Lower lobe of right lung (tissue), 2 donors: ENCODE measurements at regions not wholly inside any gene's neighbourhood (a gene's known extent, or its start where the extent isn't known, plus 50 kb on each side); places are given as distances from the start of the nearest gene placed in this dataset.

Source experiments
- ATAC-seq, 2 donors: fragments of 200-7000 bp; cut with Tn5 transposase; one replicate each; pipeline ENCODE4 v1.9.1; 2020 to 2022; ENCODE audit warnings: mild to moderate bottlenecking in 2 of 2, moderate library complexity in 2 of 2
- DNase-seq: peaks from one replicate; pipeline ENCODE4 v3.0.0-alpha.2; 2020
- H3K27ac ChIP-seq: fragments of 200-600 bp; one replicate; pipeline ENCODE4 v1.8.0; 2022
- H3K27me3 ChIP-seq: fragments of 200-600 bp; one replicate; pipeline ENCODE4 v1.8.0; 2022; ENCODE audit warnings: low read depth
- H3K36me3 ChIP-seq: fragments of 200-600 bp; one replicate; pipeline ENCODE4 v1.8.0; 2022; ENCODE audit warnings: mild to moderate bottlenecking
- H3K4me1 ChIP-seq: fragments of 200-600 bp; one replicate; pipeline ENCODE4 v1.8.0; 2022
- H3K4me3 ChIP-seq: fragments of 200-600 bp; one replicate; pipeline ENCODE4 v1.8.0; 2022; ENCODE audit warnings: mild to moderate bottlenecking
- H3K9me3 ChIP-seq: fragments of 200-600 bp; one replicate; pipeline ENCODE4 v1.8.0; 2022
- CTCF ChIP-seq: fragments of 200-600 bp; IDR thresholded peaks from one replicate; pipeline ENCODE4 v1.8.0; 2022; ENCODE audit warnings: antibody characterized with exemption, mild to moderate bottlenecking
- intact Hi-C: fragments of 100-400 bp; cut with DNase I; formaldehyde crosslinking; loops from one replicate; pipeline ENCODE4 v1.11.0; 2022
- donor health status: DM: no; HTN: yes; CAD: no; lungs with severe emphysema.

GRCh38 chr6:169944415-169944814, 193.0 kb downstream of the ERMARD start:
- TF ChIP-seq CTCF = no peak
- Histone ChIP-seq H3K27ac (no peak overlapping the region), H3K9me3 (peaks cover 5% of the 10 kb centered on the region), H3K36me3 (no peaks in the 10 kb centered on the region), H3K27me3 (peaks cover 3% of the 10 kb centered on the region), H3K4me3 (no peak overlapping the region), H3K4me1 (no peaks in the 10 kb centered on the region)
- ATAC-seq = no peak
- no peak for DNase-seq
- intact Hi-C loops = no loop called here

- DNase-seq (no peak), ATAC-seq (no peak)
- Histone ChIP-seq H3K27ac (no peak overlapping the region), H3K4me1 (no peaks in the 10 kb centered on the region), H3K36me3 (no peaks in the 10 kb centered on the region), H3K9me3 (peaks cover 5% of the 10 kb centered on the region), H3K27me3 (peaks cover 3% of the 10 kb centered on the region), H3K4me3 (no peak overlapping the region)
- no peak for TF ChIP-seq CTCF
- intact Hi-C loops = no loop called here
Measured at GRCh38 chr6:169944061-169944337, 192.6 kb downstream of the ERMARD start.

GRCh38 chr6:169943241-169944060, 192.0 kb downstream of the ERMARD start:
- Histone ChIP-seq H3K4me3 (no peak overlapping the region), H3K36me3 (no peaks in the 10 kb centered on the region), H3K4me1 (no peaks in the 10 kb centered on the region), H3K27ac (no peak overlapping the region), H3K27me3 (peaks cover 3% of the 10 kb centered on the region), H3K9me3 (peaks cover 5% of the 10 kb centered on the region)
- DNase-seq (no peak), ATAC-seq (no peak)
- no peak for TF ChIP-seq CTCF
- intact Hi-C loops = no loop called here

- Histone ChIP-seq H3K9me3 (peaks cover 5% of the 10 kb centered on the region), H3K27ac (no peak overlapping the region), H3K36me3 (no peaks in the 10 kb centered on the region), H3K4me3 (no peak overlapping the region), H3K4me1 (no peaks in the 10 kb centered on the region), H3K27me3 (peaks cover 7% of the 10 kb centered on the region)
- DNase-seq (no peak), ATAC-seq (no peak)
- no peak for TF ChIP-seq CTCF
- intact Hi-C loops = no loop called here
Measured at GRCh38 chr6:169942173-169942572, 190.8 kb downstream of the ERMARD start.

GRCh38 chr6:169940481-169941271, 189.3 kb downstream of the ERMARD start:
- intact Hi-C loops = no loop called here
- no peak for TF ChIP-seq CTCF

More at GRCh38 chr6:169940481-169941271, 189.3 kb downstream of the ERMARD start:
- Histone ChIP-seq H3K4me3 (no peak overlapping the region), H3K36me3 (no peaks in the 10 kb centered on the region), H3K4me1 (no peaks in the 10 kb centered on the region), H3K27ac (no peak overlapping the region), H3K9me3 (peaks cover 5% of the 10 kb centered on the region), H3K27me3 (peaks cover 10% of the 10 kb centered on the region)
- ATAC-seq (no peak), DNase-seq (no peak)
